B cell (primary cell): ENCODE measurements at regions not wholly inside any gene's neighbourhood (a gene's known extent, or its start where the extent isn't known, plus 50 kb on each side); places are given as distances from the start of the nearest gene placed in this dataset.

Source experiments
- ATAC-seq: fragments of 200-7000 bp; cut with Tn5 transposase; one replicate; pipeline ENCODE4 v1.10.0; 2021; ENCODE audit warnings: low read depth, mild to moderate bottlenecking, moderate number of reproducible peaks, moderate library complexity
- CTCF ChIA-PET: fragments of 350-600 bp; sonication (Branson Sonifier 250); formaldehyde crosslinking; loops from one replicate; lab custom pipeline; 2021; ENCODE audit warnings: antibody characterized with exemption, inconsistent platforms; lab: Charles Lee
- POLR2A ChIA-PET: fragments of 350-600 bp; sonication (Branson Sonifier 250); formaldehyde crosslinking; loops from one replicate; lab custom pipeline; 2021; ENCODE audit warnings: antibody characterized with exemption; lab: Charles Lee
- DNase-seq: peaks from one replicate; pipeline ENCODE4 v3.0.0; 2013
- H2AFZ ChIP-seq: 2 replicates; pipeline ENCODE4 v1.6.1; 2012; ENCODE audit warnings: mild to moderate bottlenecking, low read depth, low read length; ENCODE audit not compliant: insufficient read depth, poor library complexity, severe bottlenecking
- H3K27ac ChIP-seq, 2 donors: 1 replicate in 1 of 2; 2 replicates in 1 of 2; pipeline ENCODE4 v1.5.1; 2012 to 2013; ENCODE audit warnings: low read length in 2 of 2, mild to moderate bottlenecking in 2 of 2, moderate library complexity in 1 of 2
- H3K27me3 ChIP-seq, 4 experiments: fragments of 200-600 bp in 1 of 4; sonication (generic) in 1 of 4; replicated peaks in 1 of 4; 1 replicate in 2 of 4; 2 replicates in 2 of 4; pipeline versions ENCODE4 v1.6.1 to v1.7.0; 2013 to 2016; ENCODE audit warnings: low read length in 3 of 4, mild to moderate bottlenecking in 2 of 4, mixed read lengths in 1 of 4, moderate library complexity in 1 of 4; ENCODE audit not compliant: insufficient read depth in 4 of 4, control insufficient read depth in 3 of 4; ENCODE audit errors: control extremely low read depth in 1 of 4
- H3K36me3 ChIP-seq, 2 experiments: replicated peaks in 1 of 2; 1 replicate in 1 of 2; 2 replicates in 1 of 2; pipeline versions ENCODE4 v1.6.1 to v1.7.1; 2013; ENCODE audit warnings: low read length in 1 of 2; ENCODE audit not compliant: insufficient read depth in 2 of 2, control insufficient read depth in 1 of 2; ENCODE audit errors: control extremely low read depth in 1 of 2, extremely low read depth in 1 of 2
- H3K4me1 ChIP-seq, 2 donors: fragments of 200-600 bp in 1 of 2; sonication (generic) in 1 of 2; 1 replicate in 1 of 2; 2 replicates in 1 of 2; pipeline versions ENCODE4 v1.5.1 to v1.6.1; 2013 to 2017; ENCODE audit warnings: low read length in 2 of 2; ENCODE audit not compliant: control insufficient read depth in 2 of 2, insufficient read depth in 2 of 2
- H3K4me2 ChIP-seq: replicated peaks from 2 replicates; pipeline ENCODE3; 2012; ENCODE audit warnings: mild to moderate bottlenecking, low read depth, low read length; ENCODE audit not compliant: poor library complexity, severe bottlenecking
- H3K4me3 ChIP-seq, 5 experiments: fragments of 200-600 bp in 1 of 5; sonication (generic) in 1 of 5; 1 replicate in 3 of 5; 2 replicates in 2 of 5; pipeline versions ENCODE4 v1.5.1 to v1.7.0; 2011 to 2016; ENCODE audit warnings: low read length in 4 of 5, mild to moderate bottlenecking in 4 of 5, low read depth in 2 of 5, control low read depth in 1 of 5, moderate library complexity in 1 of 5; ENCODE audit not compliant: insufficient read depth in 1 of 5; ENCODE audit errors: control extremely low read depth in 1 of 5, extremely low read depth in 1 of 5
- H3K79me2 ChIP-seq: fragments of 200-600 bp; sonication (generic); one replicate; pipeline ENCODE4 v1.6.0; 2016; ENCODE audit warnings: low read length; ENCODE audit not compliant: control insufficient read depth, insufficient read depth
- H3K9ac ChIP-seq: fragments of 200-600 bp; sonication (generic); 2 replicates; pipeline ENCODE4 v1.6.1; 2017; ENCODE audit warnings: mild to moderate bottlenecking, low read length, moderate library complexity
- H3K9me3 ChIP-seq, 3 donors: one replicate each; pipeline versions ENCODE4 v1.6.1 to v1.7.1; 2013; ENCODE audit warnings: low read length in 2 of 3; ENCODE audit not compliant: control insufficient read depth in 2 of 3, insufficient read depth in 1 of 3; ENCODE audit errors: control extremely low read depth in 1 of 3
- H4K20me1 ChIP-seq: 2 replicates; pipeline ENCODE4 v1.6.0; 2012; ENCODE audit warnings: mild to moderate bottlenecking, low read length; ENCODE audit not compliant: insufficient read depth, control insufficient read depth, poor library complexity, severe bottlenecking
- H3K27ac Mint-ChIP-seq: one replicate; pipeline ENCODE4 v1.8.0; 2021; ENCODE audit warnings: mixed read lengths
- H3K27me3 Mint-ChIP-seq: one replicate; pipeline ENCODE4 v1.8.0; 2021; ENCODE audit warnings: mixed read lengths
- H3K4me1 Mint-ChIP-seq: one replicate; pipeline ENCODE4 v1.8.0; 2021; ENCODE audit warnings: mixed read lengths
- H3K4me3 Mint-ChIP-seq: one replicate; pipeline ENCODE4 v1.8.0; 2021; ENCODE audit warnings: mixed read lengths
- H3K9me3 Mint-ChIP-seq: one replicate; pipeline ENCODE4 v1.8.0; 2022; ENCODE audit warnings: mixed read lengths; ENCODE audit not compliant: insufficient read depth
- CTCF ChIP-seq: fragments of 200-600 bp; IDR thresholded peaks from one replicate; pipeline ENCODE4 v1.8.0; 2022; ENCODE audit warnings: antibody characterized with exemption, mild to moderate bottlenecking
- EZH2 ChIP-seq: IDR thresholded peaks from 2 replicates; pipeline ENCODE4 v1.6.1; 2012; ENCODE audit warnings: borderline replicate concordance, low read depth, mild to moderate bottlenecking, moderate library complexity, low read length; ENCODE audit not compliant: insufficient read depth, poor library complexity, severe bottlenecking
- whole genome bisulfite sequencing: methylation state at CpG from one replicate; pipeline ENCODE4 v1.1.5; 2013; ENCODE audit warnings: missing lambda C conversion rate; ENCODE audit not compliant: insufficient coverage; 5-methylcytosine and 5-hydroxymethylcytosine counted together
- intact Hi-C: fragments of 100-400 bp; cut with micrococcal nuclease; formaldehyde crosslinking; loops from one replicate; pipeline ENCODE4 v1.10.0; 2022

GRCh38 chr4:177802661-177803060 is 360.4 kb upstream of the AGA start:
- no peak overlapping the region for H2AFZ ChIP-seq
- no peaks in the 10 kb centered on the region for H3K27me3 ChIP-seq
- no peaks in the 10 kb centered on the region for H4K20me1 ChIP-seq
- Mint-ChIP-seq H3K4me1 (no peaks in the 10 kb centered on the region), H3K9me3 (no peaks in the 10 kb centered on the region), H3K27ac (no peak overlapping the region), H3K4me3 (no peak overlapping the region), H3K27me3 (no peaks in the 10 kb centered on the region)
- WGBS: 86% methylated on average over 1 of the region's 1 CpG
- no peak overlapping the region for H3K4me3 ChIP-seq
- CTCF ChIA-PET: no interaction called here
- H3K9me3 ChIP-seq: peaks cover 0 to under 1% (median 0%) of the 10 kb centered on the region in 3 donors
- ATAC-seq: no peak
- no peak overlapping the region for H3K9ac ChIP-seq
- DNase-seq: no peak
- no peaks in the 10 kb centered on the region for H3K36me3 ChIP-seq
- no peaks in the 10 kb centered on the region for H3K79me2 ChIP-seq
- H3K27ac ChIP-seq: no peak overlapping the region
- no peaks in the 10 kb centered on the region for H3K4me1 ChIP-seq
- intact Hi-C loops: no loop called here
- TF ChIP-seq CTCF (no peak), EZH2 (no peak)
- POLR2A ChIA-PET: no interaction called here
- H3K4me2 ChIP-seq: no peak overlapping the region

GRCh38 chr4:177803151-177803550 is 360.9 kb upstream of the AGA start:
- ChIA-PET CTCF (no interaction called here), POLR2A (no interaction called here)
- Histone ChIP-seq H3K4me1 (no peaks in the 10 kb centered on the region), H3K4me2 (no peak overlapping the region), H3K4me3 (no peak overlapping the region), H3K36me3 (no peaks in the 10 kb centered on the region), H3K9me3 (peaks cover 0 to 3% (median 0%) of the 10 kb centered on the region in 3 donors), H3K79me2 (no peaks in the 10 kb centered on the region), H3K27me3 (no peaks in the 10 kb centered on the region), H3K27ac (no peak overlapping the region), H2AFZ (no peak overlapping the region), H4K20me1 (no peaks in the 10 kb centered on the region), H3K9ac (no peak overlapping the region)
- Mint-ChIP-seq H3K27me3 (no peaks in the 10 kb centered on the region), H3K9me3 (no peaks in the 10 kb centered on the region), H3K27ac (no peak overlapping the region), H3K4me1 (no peaks in the 10 kb centered on the region), H3K4me3 (no peak overlapping the region)
- intact Hi-C loops: no loop called here
- TF ChIP-seq EZH2: no peak
- TF ChIP-seq CTCF: no peak
- no peak for DNase-seq
- WGBS: 40% methylated on average over 1 of the region's 3 CpGs
- no peak for ATAC-seq
